GM21367 (cell line): ENCODE measurements at regions not wholly inside any gene's neighbourhood (a gene's known extent, or its start where the extent isn't known, plus 50 kb on each side); places are given as distances from the start of the nearest gene placed in this dataset.

ENCODE experiments used
- ATAC-seq: cut with Tn5 transposase; IDR thresholded peaks from one replicate; pipeline ENCODE4 v1.9.1; 2021; ENCODE audit not compliant: unreplicated experiment

- ATAC-seq: no peak
Measured at GRCh38 chr16:52237823-52238222, 309.1 kb downstream of the TOX3 start.

- no peak for ATAC-seq
Measured at GRCh38 chr16:52235186-52235585, 311.8 kb downstream of the TOX3 start.

- no peak for ATAC-seq
Measured at GRCh38 chr16:52234626-52235025, 312.3 kb downstream of the TOX3 start.

GRCh38 chr16:52229471-52229870 lies 317.5 kb downstream of the TOX3 start:
- no peak for ATAC-seq

- no peak for ATAC-seq
Measured at GRCh38 chr16:52227851-52228250, 319.1 kb downstream of the TOX3 start.

- no peak for ATAC-seq
Measured at GRCh38 chr16:52212841-52213240, 334.1 kb downstream of the TOX3 start.

- no peak for ATAC-seq
Measured at GRCh38 chr16:52209227-52209626, 337.7 kb downstream of the TOX3 start.

GRCh38 chr16:52203096-52203495 lies 343.8 kb downstream of the TOX3 start:
- no peak for ATAC-seq

- no peak for ATAC-seq
Measured at GRCh38 chr16:52193441-52193840, 353.5 kb downstream of the TOX3 start.

GRCh38 chr16:52191531-52192134 lies 355.3 kb downstream of the TOX3 start:
- no peak for ATAC-seq

GRCh38 chr16:52184336-52184735 lies 362.6 kb downstream of the TOX3 start:
- no peak for ATAC-seq

- ATAC-seq: no peak
Measured at GRCh38 chr16:52182840-52183239, 364.1 kb downstream of the TOX3 start.

GRCh38 chr16:52174168-52174567 lies 372.8 kb downstream of the TOX3 start:
- no peak for ATAC-seq

GRCh38 chr16:52171481-52171880 lies 375.5 kb downstream of the TOX3 start:
- no peak for ATAC-seq

- no peak for ATAC-seq
Measured at GRCh38 chr16:52167328-52167727, 379.6 kb downstream of the TOX3 start.

GRCh38 chr16:52165961-52166360 lies 381.0 kb downstream of the TOX3 start:
- ATAC-seq: no peak

GRCh38 chr16:52149003-52149402 lies 397.9 kb downstream of the TOX3 start:
- no peak for ATAC-seq

GRCh38 chr16:52141871-52142270 lies 405.1 kb downstream of the TOX3 start:
- no peak for ATAC-seq

GRCh38 chr16:52128361-52128760 lies 418.6 kb downstream of the TOX3 start:
- no peak for ATAC-seq

- ATAC-seq: no peak
Measured at GRCh38 chr16:52123842-52124241, 423.1 kb downstream of the TOX3 start.

- no peak for ATAC-seq
Measured at GRCh38 chr16:52123061-52123839, 423.7 kb downstream of the TOX3 start.

- no peak for ATAC-seq
Measured at GRCh38 chr16:52117171-52117570, 429.8 kb downstream of the TOX3 start.

GRCh38 chr16:52114379-52114778 lies 432.6 kb downstream of the TOX3 start:
- no peak for ATAC-seq
